Mesothelial cell of epicardium (in vitro differentiated cells): ENCODE measurements at regions not wholly inside any gene's neighbourhood (a gene's known extent, or its start where the extent isn't known, plus 50 kb on each side); places are given as distances from the start of the nearest gene placed in this dataset.

Experiments
- DNase-seq, 2 experiments: peaks; one replicate each; pipeline ENCODE4 v3.0.0; 2021; ENCODE audit warnings: low spot score in 2 of 2; ENCODE audit not compliant: unreplicated experiment in 2 of 2
- H3K27ac Mint-ChIP-seq: 2 replicates; pipeline ENCODE4 v1.8.0; 2021; ENCODE audit warnings: mixed read lengths
- H3K27me3 Mint-ChIP-seq: 2 replicates; pipeline ENCODE4 v1.8.0; 2021; ENCODE audit warnings: low read depth, mixed read lengths
- H3K36me3 Mint-ChIP-seq: 2 replicates; pipeline ENCODE4 v1.8.0; 2021; ENCODE audit warnings: mixed read lengths
- H3K4me1 Mint-ChIP-seq: 2 replicates; pipeline ENCODE4 v1.8.0; 2021; ENCODE audit warnings: mixed read lengths
- H3K4me3 Mint-ChIP-seq: 2 replicates; pipeline ENCODE4 v1.8.0; 2021; ENCODE audit warnings: mild to moderate bottlenecking, moderate library complexity, mixed read lengths
- H3K9me3 Mint-ChIP-seq: 2 replicates; pipeline ENCODE4 v1.8.0; 2021; ENCODE audit warnings: mixed read lengths
- TF ChIP-seq, protein P1 (sequence below): fragments of 200-600 bp; sonication (generic); IDR thresholded peaks from one replicate; pipeline ENCODE4 v1.5.0; 2021; ENCODE audit warnings: antibody characterized with exemption; ENCODE audit not compliant: unreplicated experiment

DNA sequence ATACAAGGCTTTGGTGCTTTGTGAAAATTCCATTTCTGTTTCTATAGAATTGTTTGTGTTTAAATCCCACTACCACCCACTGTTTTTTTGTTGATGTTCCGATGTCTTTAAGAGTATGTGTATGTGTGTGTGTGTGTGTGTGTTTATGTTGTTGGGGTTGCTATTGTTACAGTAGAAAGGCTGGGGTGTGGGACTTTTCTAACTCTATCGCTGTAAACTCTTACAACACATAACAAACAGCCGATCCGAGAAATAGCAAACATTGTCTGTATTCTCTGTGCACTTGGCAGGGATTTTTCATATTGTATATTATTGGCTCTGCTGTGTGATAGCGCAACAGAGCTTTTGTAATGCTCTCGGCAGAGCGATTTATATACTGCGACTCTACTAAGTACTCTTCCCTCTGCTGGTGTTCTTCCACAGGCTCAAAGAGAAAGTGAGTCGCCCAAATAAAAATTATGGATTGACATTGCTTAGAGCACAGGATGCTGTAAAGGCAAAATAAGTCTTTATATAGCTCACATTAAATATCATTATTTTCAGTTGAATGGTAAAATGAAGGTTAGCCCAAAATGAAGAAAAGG is 492.2 kb upstream of the ARRDC3 start:
- no peaks in the 10 kb centered on the region for H3K36me3 Mint-ChIP-seq
- H3K4me1 Mint-ChIP-seq: no peaks in the 10 kb centered on the region
- no peak for DNase-seq
- H3K4me3 Mint-ChIP-seq: no peak overlapping the region
- peaks cover 10% of the 10 kb centered on the region for H3K9me3 Mint-ChIP-seq
- H3K27me3 Mint-ChIP-seq: no peaks in the 10 kb centered on the region
- TF ChIP-seq, protein P1, sequence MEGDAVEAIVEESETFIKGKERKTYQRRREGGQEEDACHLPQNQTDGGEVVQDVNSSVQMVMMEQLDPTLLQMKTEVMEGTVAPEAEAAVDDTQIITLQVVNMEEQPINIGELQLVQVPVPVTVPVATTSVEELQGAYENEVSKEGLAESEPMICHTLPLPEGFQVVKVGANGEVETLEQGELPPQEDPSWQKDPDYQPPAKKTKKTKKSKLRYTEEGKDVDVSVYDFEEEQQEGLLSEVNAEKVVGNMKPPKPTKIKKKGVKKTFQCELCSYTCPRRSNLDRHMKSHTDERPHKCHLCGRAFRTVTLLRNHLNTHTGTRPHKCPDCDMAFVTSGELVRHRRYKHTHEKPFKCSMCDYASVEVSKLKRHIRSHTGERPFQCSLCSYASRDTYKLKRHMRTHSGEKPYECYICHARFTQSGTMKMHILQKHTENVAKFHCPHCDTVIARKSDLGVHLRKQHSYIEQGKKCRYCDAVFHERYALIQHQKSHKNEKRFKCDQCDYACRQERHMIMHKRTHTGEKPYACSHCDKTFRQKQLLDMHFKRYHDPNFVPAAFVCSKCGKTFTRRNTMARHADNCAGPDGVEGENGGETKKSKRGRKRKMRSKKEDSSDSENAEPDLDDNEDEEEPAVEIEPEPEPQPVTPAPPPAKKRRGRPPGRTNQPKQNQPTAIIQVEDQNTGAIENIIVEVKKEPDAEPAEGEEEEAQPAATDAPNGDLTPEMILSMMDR: no peak
- no peak overlapping the region for H3K27ac Mint-ChIP-seq

DNA sequence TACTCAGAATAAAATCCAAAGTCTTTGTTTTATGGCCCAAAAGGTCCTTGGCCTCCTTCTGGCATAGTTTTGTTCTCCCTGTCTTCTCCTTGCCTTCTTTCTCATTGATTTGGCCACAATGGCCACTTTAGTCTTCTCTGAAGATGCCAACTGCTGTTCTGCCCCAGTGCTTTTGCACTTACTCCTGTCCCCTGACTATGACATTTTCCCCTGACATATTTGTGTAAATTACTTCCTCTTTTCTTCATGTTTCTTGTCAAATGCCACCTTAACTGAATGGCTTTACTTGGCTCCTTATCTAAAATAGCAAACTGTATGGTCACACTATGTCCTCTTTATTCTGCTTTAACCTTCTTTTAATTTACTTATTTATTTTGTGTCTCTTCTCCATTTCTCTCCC is 484.7 kb upstream of the ARRDC3 start:
- Mint-ChIP-seq H3K36me3 (no peaks in the 10 kb centered on the region), H3K27ac (no peak overlapping the region), H3K9me3 (no peaks in the 10 kb centered on the region), H3K4me1 (peaks cover 7% of the 10 kb centered on the region), H3K4me3 (no peak overlapping the region), H3K27me3 (no peaks in the 10 kb centered on the region)
- DNase-seq: no peak
- TF ChIP-seq, protein P1: no peak

DNA sequence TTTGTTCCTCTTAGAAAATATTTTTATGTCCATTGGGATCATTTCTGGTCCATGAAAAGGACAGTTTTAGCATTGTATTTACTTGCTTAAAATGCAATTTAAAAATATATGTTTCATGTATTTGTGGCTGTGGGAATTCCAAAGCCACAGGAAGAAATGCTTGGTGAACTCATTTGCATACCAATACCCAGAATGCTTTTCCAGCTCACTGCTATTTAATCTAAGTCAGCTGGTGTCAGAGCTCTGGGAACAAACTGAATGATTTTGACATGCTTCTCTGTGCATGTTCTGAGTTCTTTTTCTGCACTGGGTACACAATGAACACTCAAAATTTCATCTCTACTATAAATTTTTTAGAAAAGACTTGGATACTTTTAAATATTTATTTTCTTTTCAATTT is 482.8 kb upstream of the ARRDC3 start:
- Mint-ChIP-seq H3K9me3 (no peaks in the 10 kb centered on the region), H3K36me3 (no peaks in the 10 kb centered on the region), H3K4me1 (peaks cover 7% of the 10 kb centered on the region), H3K4me3 (no peak overlapping the region), H3K27me3 (no peaks in the 10 kb centered on the region), H3K27ac (no peak overlapping the region)
- TF ChIP-seq, protein P1: no peak
- no peak for DNase-seq

DNA sequence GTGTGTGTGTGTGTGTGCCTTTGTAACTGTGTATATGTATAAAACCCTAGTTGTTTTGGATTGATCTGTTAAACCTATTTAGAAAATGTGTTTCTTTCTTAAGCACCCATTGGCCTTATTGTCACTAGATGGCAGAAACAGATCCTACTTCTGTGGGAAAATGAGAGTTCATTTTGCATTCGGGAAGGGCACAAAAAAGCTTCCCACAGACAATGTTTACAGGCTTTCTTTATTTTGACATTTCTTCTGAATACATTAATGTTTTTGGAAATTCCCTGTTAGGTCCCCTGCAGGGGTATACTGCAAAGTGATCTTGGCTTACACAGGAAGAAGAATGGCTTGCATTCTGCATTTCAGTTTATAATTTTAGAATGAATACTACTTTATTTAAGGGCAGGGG is 481.8 kb upstream of the ARRDC3 start:
- peaks cover 7% of the 10 kb centered on the region for H3K4me1 Mint-ChIP-seq
- no peaks in the 10 kb centered on the region for H3K27me3 Mint-ChIP-seq
- no peaks in the 10 kb centered on the region for H3K9me3 Mint-ChIP-seq
- H3K4me3 Mint-ChIP-seq: no peak overlapping the region
- TF ChIP-seq, protein P1: no peak
- H3K36me3 Mint-ChIP-seq: no peaks in the 10 kb centered on the region
- DNase-seq: no peak
- no peak overlapping the region for H3K27ac Mint-ChIP-seq

DNA sequence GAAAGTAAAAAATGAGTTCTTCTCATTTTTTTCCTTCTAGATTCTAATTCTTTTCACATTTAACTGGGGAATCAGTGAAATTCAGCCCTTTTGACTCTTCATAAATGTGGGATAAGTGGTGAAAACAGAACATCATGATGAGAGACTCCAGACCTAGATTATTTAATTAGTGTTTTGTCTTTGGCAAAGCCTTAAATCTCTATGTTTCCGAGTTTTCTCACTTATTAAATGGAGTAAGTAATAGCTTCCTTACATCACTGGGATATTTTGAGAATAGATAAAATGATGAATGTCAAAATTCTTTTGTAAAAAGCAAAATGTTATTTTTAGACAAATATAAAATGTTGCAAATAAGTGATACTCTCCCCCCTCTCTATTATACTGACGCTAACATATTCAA is 468.6 kb upstream of the ARRDC3 start:
- H3K4me3 Mint-ChIP-seq: no peak overlapping the region
- no peaks in the 10 kb centered on the region for H3K9me3 Mint-ChIP-seq
- no peak for DNase-seq
- peaks cover 20% of the 10 kb centered on the region for H3K4me1 Mint-ChIP-seq
- H3K36me3 Mint-ChIP-seq: no peaks in the 10 kb centered on the region
- TF ChIP-seq, protein P1: no peak
- H3K27ac Mint-ChIP-seq: no peak overlapping the region
- no peaks in the 10 kb centered on the region for H3K27me3 Mint-ChIP-seq

DNA sequence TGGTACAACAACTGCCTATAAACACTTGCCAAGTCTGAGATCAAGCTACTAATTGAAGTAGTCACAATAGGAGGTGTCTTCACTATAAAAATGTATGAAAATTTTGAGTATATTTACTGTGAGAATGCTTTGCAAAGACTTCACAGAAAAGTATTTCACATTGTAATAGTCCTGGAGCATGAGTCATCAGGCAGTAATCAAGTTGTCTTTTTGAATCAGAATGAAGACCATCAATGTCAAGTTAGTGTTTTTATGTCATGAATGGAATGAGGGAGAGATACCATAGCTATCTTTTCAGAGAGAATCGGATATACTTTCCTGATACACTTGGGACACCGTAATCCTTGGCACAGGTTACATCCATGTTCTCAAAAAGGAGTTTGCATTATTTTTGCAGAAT is 466.9 kb upstream of the ARRDC3 start:
- H3K4me3 Mint-ChIP-seq: no peak overlapping the region
- H3K4me1 Mint-ChIP-seq: peaks cover 20% of the 10 kb centered on the region
- H3K36me3 Mint-ChIP-seq: no peaks in the 10 kb centered on the region
- no peaks in the 10 kb centered on the region for H3K27me3 Mint-ChIP-seq
- no peak overlapping the region for H3K27ac Mint-ChIP-seq
- no peak for DNase-seq
- H3K9me3 Mint-ChIP-seq: no peaks in the 10 kb centered on the region
- TF ChIP-seq, protein P1: no peak
